ENCODE measurements at regions not wholly inside any gene's neighbourhood (a gene's known extent, or its start where the extent isn't known, plus 50 kb on each side); places are given as distances from the start of the nearest gene placed in this dataset.

DNA sequence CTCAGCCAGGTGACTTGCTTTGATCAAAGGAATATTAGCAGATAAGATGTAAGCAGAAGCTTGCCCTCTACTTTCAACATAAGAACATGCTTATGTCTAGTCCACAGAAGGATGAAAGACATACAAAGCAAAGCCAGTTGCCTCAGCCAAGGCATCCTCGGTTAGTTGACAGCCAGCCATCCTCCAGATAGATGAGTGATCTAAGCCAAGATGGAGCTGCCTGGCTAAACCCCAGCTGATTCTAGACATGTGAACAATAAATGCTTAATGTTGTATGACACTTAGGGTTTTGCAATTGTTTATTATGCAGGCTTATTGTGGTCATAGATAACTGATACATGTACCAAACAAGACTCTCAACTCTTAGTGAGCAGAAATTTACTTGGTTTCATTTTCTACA lies 157.6 kb upstream of the TMTC2 start:
- Histone ChIP-seq H3K4me2 (ENCODE audit: low read depth, low read length, poor library complexity, severe bottlenecking) (peak overlapping the region; percentile 45), H3K9me2 (replicated peaks; ENCODE audit: low read depth, low read length) (no peaks in the 10 kb centered on the region), H3K36me3 (ENCODE audit: insufficient read depth, low read length) (no peaks in the 10 kb centered on the region), H3K9me3 (ENCODE audit: insufficient read depth, low read depth, low read length) (no peaks in the 10 kb centered on the region), H3K79me2 (ENCODE audit: insufficient read depth, low read length) (no peaks in the 10 kb centered on the region), H4K20me1 (ENCODE audit: insufficient read depth, low read length, poor library complexity, severe bottlenecking) (no peaks in the 10 kb centered on the region), H3K9ac (ENCODE audit: low read depth, low read length, poor library complexity, severe bottlenecking) (no peak overlapping the region), H2AFZ (ENCODE audit: low read length) (peak overlapping the region; percentile 50), H3K4me3 (ENCODE audit: low read length, poor library complexity, severe bottlenecking) (no peak overlapping the region), H3K4me1 (ENCODE audit: insufficient read depth, low read length, poor library complexity, severe bottlenecking) (no peaks in the 10 kb centered on the region), H3F3A (ENCODE audit: low read depth) (no peaks in the 10 kb centered on the region), H3K27me3 (ENCODE audit: insufficient read depth, low read length, poor library complexity, severe bottlenecking) (no peaks in the 10 kb centered on the region)
- TF ChIP-seq, protein P1, sequence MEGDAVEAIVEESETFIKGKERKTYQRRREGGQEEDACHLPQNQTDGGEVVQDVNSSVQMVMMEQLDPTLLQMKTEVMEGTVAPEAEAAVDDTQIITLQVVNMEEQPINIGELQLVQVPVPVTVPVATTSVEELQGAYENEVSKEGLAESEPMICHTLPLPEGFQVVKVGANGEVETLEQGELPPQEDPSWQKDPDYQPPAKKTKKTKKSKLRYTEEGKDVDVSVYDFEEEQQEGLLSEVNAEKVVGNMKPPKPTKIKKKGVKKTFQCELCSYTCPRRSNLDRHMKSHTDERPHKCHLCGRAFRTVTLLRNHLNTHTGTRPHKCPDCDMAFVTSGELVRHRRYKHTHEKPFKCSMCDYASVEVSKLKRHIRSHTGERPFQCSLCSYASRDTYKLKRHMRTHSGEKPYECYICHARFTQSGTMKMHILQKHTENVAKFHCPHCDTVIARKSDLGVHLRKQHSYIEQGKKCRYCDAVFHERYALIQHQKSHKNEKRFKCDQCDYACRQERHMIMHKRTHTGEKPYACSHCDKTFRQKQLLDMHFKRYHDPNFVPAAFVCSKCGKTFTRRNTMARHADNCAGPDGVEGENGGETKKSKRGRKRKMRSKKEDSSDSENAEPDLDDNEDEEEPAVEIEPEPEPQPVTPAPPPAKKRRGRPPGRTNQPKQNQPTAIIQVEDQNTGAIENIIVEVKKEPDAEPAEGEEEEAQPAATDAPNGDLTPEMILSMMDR (conservative IDR thresholded peaks at IDR 0.05; ENCODE audit: low read length), result no peak

DNA sequence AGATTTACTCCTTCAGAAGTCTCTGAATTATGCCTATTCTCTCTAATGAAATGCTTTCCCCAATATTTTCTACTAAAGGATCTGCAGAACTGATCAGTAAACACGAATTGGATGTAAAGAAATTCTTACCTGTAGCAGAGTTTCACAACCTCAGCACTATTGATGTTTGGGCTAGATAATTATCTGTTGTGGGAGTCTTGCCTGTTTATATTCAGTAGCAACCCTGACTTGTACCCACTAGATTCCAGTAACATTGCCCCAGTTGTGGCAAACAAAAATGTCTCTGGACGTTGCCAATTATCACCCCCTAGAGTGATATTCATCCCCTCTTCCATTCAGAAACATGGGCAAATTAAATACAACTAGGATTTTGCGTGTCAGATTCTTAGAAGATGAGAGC lies 156.8 kb upstream of the TMTC2 start:
- Histone ChIP-seq H4K20me1 (ENCODE audit: insufficient read depth, low read length, poor library complexity, severe bottlenecking) (no peaks in the 10 kb centered on the region), H3K9me3 (ENCODE audit: insufficient read depth, low read depth, low read length) (no peaks in the 10 kb centered on the region), H3K36me3 (ENCODE audit: insufficient read depth, low read length) (no peaks in the 10 kb centered on the region), H3K9ac (ENCODE audit: low read depth, low read length, poor library complexity, severe bottlenecking) (no peak overlapping the region), H3F3A (ENCODE audit: low read depth) (no peaks in the 10 kb centered on the region), H3K4me1 (ENCODE audit: insufficient read depth, low read length, poor library complexity, severe bottlenecking) (no peaks in the 10 kb centered on the region), H3K79me2 (ENCODE audit: insufficient read depth, low read length) (no peaks in the 10 kb centered on the region), H3K4me2 (ENCODE audit: low read depth, low read length, poor library complexity, severe bottlenecking) (no peak overlapping the region), H3K4me3 (ENCODE audit: low read length, poor library complexity, severe bottlenecking) (no peak overlapping the region), H3K9me2 (replicated peaks; ENCODE audit: low read depth, low read length) (no peaks in the 10 kb centered on the region), H2AFZ (ENCODE audit: low read length) (0 out of 2 replicates have a peak overlapping the region, but pooled peaks have one; percentile 6), H3K27me3 (ENCODE audit: insufficient read depth, low read length, poor library complexity, severe bottlenecking) (no peaks in the 10 kb centered on the region)
- no peak for TF ChIP-seq EZH2phosphoT487 (IDR thresholded peaks at IDR 0.05; ENCODE audit: borderline replicate concordance)
- TF ChIP-seq, protein P1 (conservative IDR thresholded peaks at IDR 0.05; ENCODE audit: low read length), result no peak

DNA sequence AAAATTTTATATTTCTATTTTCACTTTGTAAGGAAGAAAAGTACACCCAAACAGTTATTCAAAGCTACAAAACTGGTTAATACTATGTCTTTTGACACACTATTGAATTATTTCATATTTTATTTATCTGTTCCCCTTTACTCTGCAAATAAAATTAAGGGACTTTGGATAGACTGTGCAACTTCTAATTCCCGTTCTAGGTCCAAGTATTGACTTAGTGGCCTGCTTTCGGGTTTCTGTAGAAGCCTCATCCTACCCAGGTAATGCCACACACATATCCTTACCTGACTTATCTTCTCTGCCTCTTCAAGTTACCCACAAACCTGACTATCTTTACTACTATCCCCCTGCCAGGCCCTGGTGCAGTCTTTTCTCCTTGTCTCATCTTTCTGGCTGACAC lies 156.3 kb upstream of the TMTC2 start:
- Histone ChIP-seq H3K4me2 (ENCODE audit: low read depth, low read length, poor library complexity, severe bottlenecking) (no peak overlapping the region), H3F3A (ENCODE audit: low read depth) (no peaks in the 10 kb centered on the region), H3K9ac (ENCODE audit: low read depth, low read length, poor library complexity, severe bottlenecking) (no peak overlapping the region), H2AFZ (ENCODE audit: low read length) (no peak overlapping the region), H3K4me1 (ENCODE audit: insufficient read depth, low read length, poor library complexity, severe bottlenecking) (no peaks in the 10 kb centered on the region), H3K9me3 (ENCODE audit: insufficient read depth, low read depth, low read length) (no peaks in the 10 kb centered on the region), H3K4me3 (ENCODE audit: low read length, poor library complexity, severe bottlenecking) (no peak overlapping the region), H3K9me2 (replicated peaks; ENCODE audit: low read depth, low read length) (no peaks in the 10 kb centered on the region), H3K36me3 (ENCODE audit: insufficient read depth, low read length) (no peaks in the 10 kb centered on the region), H3K27me3 (ENCODE audit: insufficient read depth, low read length, poor library complexity, severe bottlenecking) (no peaks in the 10 kb centered on the region), H3K79me2 (ENCODE audit: insufficient read depth, low read length) (no peaks in the 10 kb centered on the region), H4K20me1 (ENCODE audit: insufficient read depth, low read length, poor library complexity, severe bottlenecking) (no peaks in the 10 kb centered on the region)
- TF ChIP-seq, protein P1 (conservative IDR thresholded peaks at IDR 0.05; ENCODE audit: low read length), result no peak

Data from Loucy (cell line).